ENCODE measurements at regions not wholly inside any gene's neighbourhood (a gene's known extent, or its start where the extent isn't known, plus 50 kb on each side); places are given as distances from the start of the nearest gene placed in this dataset.

- TF ChIP-seq POLR2A (IDR thresholded peaks at IDR 0.05) (no peak), POLR2AphosphoS5 (IDR thresholded peaks at IDR 0.05; ENCODE audit: insufficient read depth in 1 of 2, low read depth in 1 of 2) (no peak)
Measured at GRCh38 chr18:71450257-71450656, 1093.9 kb downstream of the CBLN2 start.
